GM12878 (cell line): ENCODE measurements at regions not wholly inside any gene's neighbourhood (a gene's known extent, or its start where the extent isn't known, plus 50 kb on each side); places are given as distances from the start of the nearest gene placed in this dataset.

Source experiments
- IKZF2 ChIP-seq, 2 experiments: fragments of 450-650 bp; IDR thresholded peaks; 2 replicates each; pipeline ENCODE4 v1.6.1; 2017; ENCODE audit warnings: mild to moderate bottlenecking in 2 of 2, moderate library complexity in 2 of 2
- TBL1XR1 ChIP-seq: IDR thresholded peaks from 2 replicates; pipeline ENCODE4 v1.6.1; 2012; ENCODE audit warnings: low read depth, low read length, improper control_type of control experiment

- no peak for TF ChIP-seq IKZF2 (IDR thresholded peaks at IDR 0.05)
- TF ChIP-seq TBL1XR1, result no peak
These were observed 412.0 kb upstream of the KIF2A start for GRCh38 chr5:61894046-61894445.
